Gastrocnemius medialis (tissue), 4 donors: ENCODE measurements at regions not wholly inside any gene's neighbourhood (a gene's known extent, or its start where the extent isn't known, plus 50 kb on each side); places are given as distances from the start of the nearest gene placed in this dataset.

Source experiments
- CTCF ChIP-seq, 5 experiments: fragments of 450-650 bp in 3 of 5; fragments of 200-600 bp in 2 of 5; sonication (generic) in 2 of 5; IDR thresholded peaks in 4 of 5; conservative IDR thresholded peaks in 1 of 5; 1 replicate in 4 of 5; 2 replicates in 1 of 5; pipeline ENCODE4 v1.5.1; 2016 to 2019; ENCODE audit warnings: antibody characterized with exemption in 5 of 5, mild to moderate bottlenecking in 3 of 5, moderate library complexity in 3 of 5
- POLR2A ChIP-seq, 2 donors: fragments of 450-650 bp; IDR thresholded peaks; one replicate each; pipeline ENCODE4 v1.6.1; 2017; ENCODE audit warnings: antibody characterized with exemption in 2 of 2, mild to moderate bottlenecking in 2 of 2, moderate library complexity in 2 of 2

GRCh38 chr15:48058371-48058770 lies 62.4 kb upstream of the SLC24A5 start:
- TF ChIP-seq CTCF (IDR thresholded peaks at IDR 0.05 in 4 of 5, conservative IDR thresholded peaks at IDR 0.05 in 1 of 5) = no peak
- TF ChIP-seq POLR2A (IDR thresholded peaks at IDR 0.05) = no peak
